ENCODE measurements at regions not wholly inside any gene's neighbourhood (a gene's known extent, or its start where the extent isn't known, plus 50 kb on each side); places are given as distances from the start of the nearest gene placed in this dataset.

DNA sequence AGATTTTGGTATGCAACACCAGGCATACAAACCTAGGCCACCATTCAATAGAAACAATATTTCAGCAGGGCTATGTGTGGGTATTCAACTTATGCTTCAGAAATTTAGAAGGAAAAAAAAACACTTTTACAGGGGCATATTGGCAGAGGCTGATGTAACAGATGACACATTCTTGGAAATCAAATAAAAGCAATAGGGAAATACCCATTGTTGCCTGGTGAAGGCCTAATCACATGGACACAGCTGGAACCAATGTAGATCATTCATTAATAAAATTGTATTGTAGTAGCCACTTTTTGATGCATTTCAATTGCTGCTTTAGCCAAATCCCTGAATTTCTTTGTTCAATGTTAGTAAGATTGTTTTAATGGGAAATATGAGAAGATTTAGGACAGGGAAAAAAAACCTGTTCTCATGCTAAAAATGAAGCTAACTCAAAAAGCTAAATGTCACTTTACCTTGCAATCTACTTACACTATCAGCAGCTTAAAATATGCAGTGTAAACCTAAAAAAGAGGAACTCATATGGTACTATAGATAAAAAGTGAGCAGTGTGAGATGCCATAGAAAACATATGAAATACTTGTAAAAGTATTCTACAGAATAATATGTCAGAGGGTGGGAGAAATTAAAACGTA, 289.4 kb downstream of the ZEB2 start (continued):
- TF ChIP-seq ZC3H4 (CRISPR knock-in tag; IDR thresholded peaks at IDR 0.05; ENCODE audit: borderline replicate concordance) (no peak), ZNF212 (CRISPR knock-in tag; IDR thresholded peaks at IDR 0.05) (no peak), CC2D1A (IDR thresholded peaks at IDR 0.05) (no peak), ZC3H8 (IDR thresholded peaks at IDR 0.05) (no peak), FOSL1 (tag; conservative IDR thresholded peaks at IDR 0.05) (peak; percentile 62), ZNF76 (CRISPR knock-in tag; IDR thresholded peaks at IDR 0.05; ENCODE audit: borderline replicate concordance) (no peak), NFIX (CRISPR knock-in tag; IDR thresholded peaks at IDR 0.05; ENCODE audit: low read depth) (no peak), SETDB1 (IDR thresholded peaks at IDR 0.05; ENCODE audit: low read length) (no peak), MEF2A (IDR thresholded peaks at IDR 0.05; ENCODE audit: control insufficient read depth, low read depth, low read length) (no peak), CREB1 (IDR thresholded peaks at IDR 0.05) (no peak), CREB1 (CRISPR knock-in tag; IDR thresholded peaks at IDR 0.05) (no peak), RFX7 (CRISPR knock-in tag; IDR thresholded peaks at IDR 0.05) (no peak), ZNF124 (CRISPR knock-in tag; IDR thresholded peaks at IDR 0.05) (no peak), WHSC1 (IDR thresholded peaks at IDR 0.05; ENCODE audit: low read length) (no peak), SAFB (IDR thresholded peaks at IDR 0.05; ENCODE audit: borderline replicate concordance, low read depth, low read length) (no peak), ZC3H11A (IDR thresholded peaks at IDR 0.05; ENCODE audit: low read depth, low read length) (no peak), ZNF143 (CRISPR knock-in tag; IDR thresholded peaks at IDR 0.05) (no peak), TFAM (CRISPR knock-in tag; conservative IDR thresholded peaks at IDR 0.05) (no peak), ZNF263 (CRISPR knock-in tag; IDR thresholded peaks at IDR 0.05; ENCODE audit: borderline replicate concordance) (no peak), ZKSCAN1 (IDR thresholded peaks at IDR 0.05; ENCODE audit: low read depth, low read length) (no peak), ZFP30 (CRISPR knock-in tag; IDR thresholded peaks at IDR 0.05; ENCODE audit: borderline replicate concordance) (no peak), ZBTB34 (CRISPR knock-in tag; IDR thresholded peaks at IDR 0.05) (no peak), ZNF551 (CRISPR knock-in tag; IDR thresholded peaks at IDR 0.05) (no peak), TCF7L2 (IDR thresholded peaks at IDR 0.05; ENCODE audit: low read depth, low read length) (no peak), TEAD2 (tag; IDR thresholded peaks at IDR 0.05) (no peak)
- TF ChIP-seq, protein P1, sequence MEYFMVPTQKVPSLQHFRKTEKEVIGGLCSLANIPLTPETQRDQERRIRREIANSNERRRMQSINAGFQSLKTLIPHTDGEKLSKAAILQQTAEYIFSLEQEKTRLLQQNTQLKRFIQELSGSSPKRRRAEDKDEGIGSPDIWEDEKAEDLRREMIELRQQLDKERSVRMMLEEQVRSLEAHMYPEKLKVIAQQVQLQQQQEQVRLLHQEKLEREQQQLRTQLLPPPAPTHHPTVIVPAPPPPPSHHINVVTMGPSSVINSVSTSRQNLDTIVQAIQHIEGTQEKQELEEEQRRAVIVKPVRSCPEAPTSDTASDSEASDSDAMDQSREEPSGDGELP (CRISPR knock-in tag; IDR thresholded peaks at IDR 0.05; ENCODE audit: borderline replicate concordance) = no peak; the same call in 1 of the 2 replicates
- TF ChIP-seq, protein P2, sequence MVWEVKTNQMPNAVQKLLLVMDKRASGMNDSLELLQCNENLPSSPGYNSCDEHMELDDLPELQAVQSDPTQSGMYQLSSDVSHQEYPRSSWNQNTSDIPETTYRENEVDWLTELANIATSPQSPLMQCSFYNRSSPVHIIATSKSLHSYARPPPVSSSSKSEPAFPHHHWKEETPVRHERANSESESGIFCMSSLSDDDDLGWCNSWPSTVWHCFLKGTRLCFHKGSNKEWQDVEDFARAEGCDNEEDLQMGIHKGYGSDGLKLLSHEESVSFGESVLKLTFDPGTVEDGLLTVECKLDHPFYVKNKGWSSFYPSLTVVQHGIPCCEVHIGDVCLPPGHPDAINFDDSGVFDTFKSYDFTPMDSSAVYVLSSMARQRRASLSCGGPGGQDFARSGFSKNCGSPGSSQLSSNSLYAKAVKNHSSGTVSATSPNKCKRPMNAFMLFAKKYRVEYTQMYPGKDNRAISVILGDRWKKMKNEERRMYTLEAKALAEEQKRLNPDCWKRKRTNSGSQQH (CRISPR knock-in tag; IDR thresholded peaks at IDR 0.05) = no peak
- TF ChIP-seq, protein P3, sequence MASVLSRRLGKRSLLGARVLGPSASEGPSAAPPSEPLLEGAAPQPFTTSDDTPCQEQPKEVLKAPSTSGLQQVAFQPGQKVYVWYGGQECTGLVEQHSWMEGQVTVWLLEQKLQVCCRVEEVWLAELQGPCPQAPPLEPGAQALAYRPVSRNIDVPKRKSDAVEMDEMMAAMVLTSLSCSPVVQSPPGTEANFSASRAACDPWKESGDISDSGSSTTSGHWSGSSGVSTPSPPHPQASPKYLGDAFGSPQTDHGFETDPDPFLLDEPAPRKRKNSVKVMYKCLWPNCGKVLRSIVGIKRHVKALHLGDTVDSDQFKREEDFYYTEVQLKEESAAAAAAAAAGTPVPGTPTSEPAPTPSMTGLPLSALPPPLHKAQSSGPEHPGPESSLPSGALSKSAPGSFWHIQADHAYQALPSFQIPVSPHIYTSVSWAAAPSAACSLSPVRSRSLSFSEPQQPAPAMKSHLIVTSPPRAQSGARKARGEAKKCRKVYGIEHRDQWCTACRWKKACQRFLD (CRISPR knock-in tag; IDR thresholded peaks at IDR 0.05) = no peak
